ENCODE measurements at regions not wholly inside any gene's neighbourhood (a gene's known extent, or its start where the extent isn't known, plus 50 kb on each side); places are given as distances from the start of the nearest gene placed in this dataset.

- TF ChIP-seq POLR2A (IDR thresholded peaks at IDR 0.05; ENCODE audit: low read length) (no peak), GATA1 (IDR thresholded peaks at IDR 0.05; ENCODE audit: low read depth, low read length) (no peak)
Measured at GRCh38 chr3:46091741-46092701, 64.7 kb upstream of the XCR1 start.
